ENCODE measurements at regions not wholly inside any gene's neighbourhood (a gene's known extent, or its start where the extent isn't known, plus 50 kb on each side); places are given as distances from the start of the nearest gene placed in this dataset.

DNA sequence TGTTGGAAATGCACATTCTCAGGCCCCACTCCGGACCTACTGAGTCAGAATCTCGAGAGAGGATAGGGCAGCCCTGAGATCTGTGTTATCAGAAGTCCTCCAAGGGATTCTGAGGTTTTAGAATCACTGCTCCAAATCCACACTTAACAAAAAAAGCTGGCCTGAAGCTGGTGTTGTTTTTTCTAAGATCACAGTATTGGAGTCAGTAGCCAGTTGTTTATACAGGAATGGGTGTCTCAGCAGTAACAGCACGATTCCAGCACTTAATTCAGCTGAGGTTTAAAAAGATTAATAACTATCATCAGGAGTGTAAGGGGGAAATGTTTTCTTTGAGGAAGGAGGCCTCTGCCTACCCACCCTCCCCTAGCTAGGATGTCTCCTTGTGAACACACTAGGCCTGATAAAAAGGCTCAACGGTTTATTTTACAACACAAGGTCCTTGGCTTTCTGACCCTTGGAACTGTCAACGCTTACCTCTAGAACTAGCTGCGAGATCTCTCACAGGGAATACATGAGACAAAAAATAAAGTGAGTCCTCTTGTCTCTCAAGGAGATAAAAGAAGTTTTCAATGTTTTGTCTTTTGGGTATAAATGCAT lies 505.4 kb downstream of the CD83 start:
- H3K27me3 Mint-ChIP-seq: peaks cover 12% of the 10 kb centered on the region
- no peak overlapping the region for H3K4me3 Mint-ChIP-seq (ENCODE audit: low read depth)
- TF ChIP-seq, protein P1, sequence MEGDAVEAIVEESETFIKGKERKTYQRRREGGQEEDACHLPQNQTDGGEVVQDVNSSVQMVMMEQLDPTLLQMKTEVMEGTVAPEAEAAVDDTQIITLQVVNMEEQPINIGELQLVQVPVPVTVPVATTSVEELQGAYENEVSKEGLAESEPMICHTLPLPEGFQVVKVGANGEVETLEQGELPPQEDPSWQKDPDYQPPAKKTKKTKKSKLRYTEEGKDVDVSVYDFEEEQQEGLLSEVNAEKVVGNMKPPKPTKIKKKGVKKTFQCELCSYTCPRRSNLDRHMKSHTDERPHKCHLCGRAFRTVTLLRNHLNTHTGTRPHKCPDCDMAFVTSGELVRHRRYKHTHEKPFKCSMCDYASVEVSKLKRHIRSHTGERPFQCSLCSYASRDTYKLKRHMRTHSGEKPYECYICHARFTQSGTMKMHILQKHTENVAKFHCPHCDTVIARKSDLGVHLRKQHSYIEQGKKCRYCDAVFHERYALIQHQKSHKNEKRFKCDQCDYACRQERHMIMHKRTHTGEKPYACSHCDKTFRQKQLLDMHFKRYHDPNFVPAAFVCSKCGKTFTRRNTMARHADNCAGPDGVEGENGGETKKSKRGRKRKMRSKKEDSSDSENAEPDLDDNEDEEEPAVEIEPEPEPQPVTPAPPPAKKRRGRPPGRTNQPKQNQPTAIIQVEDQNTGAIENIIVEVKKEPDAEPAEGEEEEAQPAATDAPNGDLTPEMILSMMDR (IDR thresholded peaks at IDR 0.05; ENCODE audit: unreplicated experiment): no peak
- peaks cover 20% of the 10 kb centered on the region for H3K4me1 Mint-ChIP-seq (ENCODE audit: low read depth)
- H3K27ac Mint-ChIP-seq: no peak overlapping the region
- DNase-seq (ENCODE audit: low spot score, unreplicated experiment): no peak
- no peaks in the 10 kb centered on the region for H3K36me3 Mint-ChIP-seq (ENCODE audit: insufficient read depth)
- peaks cover 8% of the 10 kb centered on the region for H3K9me3 Mint-ChIP-seq (ENCODE audit: low read depth)

DNA sequence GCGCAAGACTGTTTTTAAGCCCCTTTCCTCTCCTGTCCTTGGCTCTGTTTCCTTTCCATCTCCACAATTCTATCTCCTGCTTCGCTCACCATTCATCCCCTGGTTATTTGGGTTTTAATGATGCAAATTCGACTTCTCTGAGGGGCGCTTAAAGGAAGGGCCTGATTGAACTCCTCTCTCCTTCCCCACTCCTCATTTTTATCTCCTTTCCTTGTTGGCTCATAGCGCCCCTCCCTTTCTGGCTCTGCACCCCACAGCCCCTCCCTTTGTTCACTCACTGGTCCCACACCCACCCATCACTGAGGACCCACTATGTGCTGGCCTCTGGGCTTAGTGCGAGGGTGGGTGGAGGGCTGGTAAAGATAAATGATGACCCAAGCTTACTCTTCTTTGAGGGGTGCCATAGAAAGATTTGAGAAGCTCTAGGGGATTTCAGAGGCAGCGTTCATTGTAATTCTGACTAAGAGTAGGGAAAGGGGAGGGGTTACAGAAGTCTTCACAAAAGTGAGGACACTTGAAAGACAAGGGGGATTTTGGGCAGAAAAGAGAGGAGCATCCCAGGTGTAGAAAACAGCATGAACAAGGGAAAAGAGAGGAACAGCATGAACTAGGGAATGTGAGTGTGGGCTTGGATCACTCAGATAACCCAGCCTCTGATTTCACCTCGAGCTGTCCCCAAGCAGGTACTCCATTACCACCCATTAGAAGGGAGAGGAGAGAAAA lies 507.8 kb downstream of the CD83 start:
- TF ChIP-seq, protein P1 (IDR thresholded peaks at IDR 0.05; ENCODE audit: unreplicated experiment): no peak
- Mint-ChIP-seq H3K27ac (no peak overlapping the region), H3K4me3 (ENCODE audit: low read depth) (no peak overlapping the region), H3K27me3 (peaks cover 16% of the 10 kb centered on the region), H3K36me3 (ENCODE audit: insufficient read depth) (no peaks in the 10 kb centered on the region), H3K4me1 (ENCODE audit: low read depth) (peaks cover 20% of the 10 kb centered on the region), H3K9me3 (ENCODE audit: low read depth) (peaks cover 10% of the 10 kb centered on the region)
- DNase-seq (ENCODE audit: low spot score, unreplicated experiment): no peak

DNA sequence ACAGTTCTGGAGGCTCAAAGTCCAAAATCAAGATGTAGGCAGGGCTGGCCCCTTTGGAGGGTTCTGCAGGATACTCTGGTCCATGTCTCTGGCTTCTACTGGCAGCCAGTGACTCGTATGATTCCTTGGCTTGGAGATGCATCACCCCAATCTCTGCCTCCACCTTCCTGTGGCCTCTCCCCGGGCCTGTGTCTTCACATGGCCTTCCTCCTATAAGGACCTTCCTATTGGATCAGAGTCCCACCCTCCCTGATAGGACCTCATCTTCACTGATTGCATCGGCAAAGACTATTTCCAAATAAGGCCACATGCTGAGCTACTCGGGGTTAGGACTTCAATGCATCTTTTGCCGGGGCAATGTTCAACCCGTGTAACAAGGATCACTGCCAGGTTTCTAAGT lies 509.0 kb downstream of the CD83 start:
- Mint-ChIP-seq H3K27me3 (peaks cover 20% of the 10 kb centered on the region), H3K36me3 (ENCODE audit: insufficient read depth) (no peaks in the 10 kb centered on the region), H3K9me3 (ENCODE audit: low read depth) (peaks cover 10% of the 10 kb centered on the region), H3K4me3 (ENCODE audit: low read depth) (no peak overlapping the region), H3K4me1 (ENCODE audit: low read depth) (peaks cover 19% of the 10 kb centered on the region), H3K27ac (no peak overlapping the region)
- DNase-seq (ENCODE audit: low spot score, unreplicated experiment): no peak
- TF ChIP-seq, protein P1 (IDR thresholded peaks at IDR 0.05; ENCODE audit: unreplicated experiment): no peak

DNA sequence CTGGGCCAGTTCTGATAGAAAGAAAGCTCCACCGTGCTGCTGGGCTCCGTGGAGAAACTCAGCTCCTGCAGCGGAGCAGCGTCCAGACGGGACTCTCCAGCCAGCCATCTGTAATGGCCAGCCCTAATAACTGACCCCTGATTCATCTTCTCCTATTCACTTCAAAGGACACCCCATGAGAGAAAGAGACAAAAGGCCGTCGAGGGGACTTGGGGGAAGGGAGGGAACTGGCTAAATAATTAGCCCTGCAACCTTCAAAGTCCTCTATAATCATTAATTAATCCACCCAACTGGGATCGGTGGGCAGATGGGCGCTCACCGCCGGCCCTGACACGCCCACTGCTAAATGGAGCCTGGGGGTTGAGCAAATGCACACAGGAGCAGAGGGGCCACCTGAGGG lies 512.4 kb downstream of the CD83 start:
- no peaks in the 10 kb centered on the region for H3K36me3 Mint-ChIP-seq (ENCODE audit: insufficient read depth)
- H3K27ac Mint-ChIP-seq: no peak overlapping the region
- TF ChIP-seq, protein P1 (IDR thresholded peaks at IDR 0.05; ENCODE audit: unreplicated experiment): no peak
- no peak overlapping the region for H3K4me3 Mint-ChIP-seq (ENCODE audit: low read depth)
- H3K27me3 Mint-ChIP-seq: peaks cover 28% of the 10 kb centered on the region
- H3K4me1 Mint-ChIP-seq (ENCODE audit: low read depth): peaks cover 8% of the 10 kb centered on the region
- no peak for DNase-seq (ENCODE audit: low spot score, unreplicated experiment)
- H3K9me3 Mint-ChIP-seq (ENCODE audit: low read depth): peaks cover 10% of the 10 kb centered on the region

DNA sequence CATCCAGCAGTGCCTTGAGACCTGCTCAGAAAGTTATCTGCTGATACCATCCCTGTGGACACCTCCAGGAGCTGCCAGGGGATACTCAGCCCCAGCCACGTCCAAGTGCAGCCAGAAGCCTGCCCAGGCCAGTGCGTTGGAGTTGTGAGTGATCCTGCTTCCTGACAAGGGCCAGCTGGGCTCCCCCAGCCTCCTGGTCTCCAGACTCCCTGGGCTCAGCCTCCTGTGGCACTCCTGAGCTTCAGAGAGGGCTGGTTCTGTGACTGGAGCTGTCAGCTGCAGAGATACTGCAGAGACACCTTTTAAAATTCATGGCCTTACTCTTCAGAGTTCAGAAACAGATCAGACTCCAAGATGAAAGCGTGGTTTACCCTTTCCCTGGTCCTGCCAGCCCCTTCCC lies 515.9 kb downstream of the CD83 start:
- Mint-ChIP-seq H3K27ac (no peak overlapping the region), H3K9me3 (ENCODE audit: low read depth) (no peaks in the 10 kb centered on the region), H3K4me3 (ENCODE audit: low read depth) (no peak overlapping the region)

More for the DNA sequence above, 515.9 kb downstream of the CD83 start:
- no peak for DNase-seq (ENCODE audit: low spot score, unreplicated experiment)
- H3K27me3 Mint-ChIP-seq: peaks cover 22% of the 10 kb centered on the region
- no peaks in the 10 kb centered on the region for H3K36me3 Mint-ChIP-seq (ENCODE audit: insufficient read depth)
- TF ChIP-seq, protein P1 (IDR thresholded peaks at IDR 0.05; ENCODE audit: unreplicated experiment): no peak
- H3K4me1 Mint-ChIP-seq (ENCODE audit: low read depth): peaks cover 11% of the 10 kb centered on the region

Data from progenitor cell of endocrine pancreas (in vitro differentiated cells).